ENCODE measurements at regions not wholly inside any gene's neighbourhood (a gene's known extent, or its start where the extent isn't known, plus 50 kb on each side); places are given as distances from the start of the nearest gene placed in this dataset.

- no peak for TF ChIP-seq POLR2AphosphoS5 (IDR thresholded peaks at IDR 0.05; ENCODE audit: low read depth)
- no peak for TF ChIP-seq CTCF (conservative IDR thresholded peaks at IDR 0.05; ENCODE audit: low read depth in 2 of 2)
- TF ChIP-seq EZH2 (IDR thresholded peaks at IDR 0.05; ENCODE audit: low read depth, unreplicated experiment): no peak
- TF ChIP-seq ZNF462 (CRISPR knock-in tag; IDR thresholded peaks at IDR 0.05): no peak
- no peak for TF ChIP-seq REST (IDR thresholded peaks at IDR 0.05; ENCODE audit: unreplicated experiment)
- no peak for TF ChIP-seq EZH2phosphoT487 (IDR thresholded peaks at IDR 0.05; ENCODE audit: unreplicated experiment)
- TF ChIP-seq CREB1 (CRISPR knock-in tag; IDR thresholded peaks at IDR 0.05; ENCODE audit: low read depth): no peak
These were observed 63.3 kb upstream of the TMC1 start for GRCh38 chr9:72458153-72458552.
